Activated CD4-positive, alpha-beta T cell treated with anti-CD3 and anti-CD28 coated beads for 36 hours (primary cell): ENCODE measurements at regions not wholly inside any gene's neighbourhood (a gene's known extent, or its start where the extent isn't known, plus 50 kb on each side); places are given as distances from the start of the nearest gene placed in this dataset.

Experiments used
- ATAC-seq: fragments of 200-7000 bp; cut with Tn5 transposase; one replicate; pipeline ENCODE4 v1.10.0; 2021; ENCODE audit warnings: mild to moderate bottlenecking, moderate library complexity
- CTCF ChIA-PET: fragments of 350-600 bp; sonication (Branson Sonifier 250); formaldehyde crosslinking; loops from one replicate; lab custom pipeline; 2021; ENCODE audit warnings: antibody characterized with exemption; lab: Charles Lee
- POLR2A ChIA-PET: fragments of 350-600 bp; sonication (Branson Sonifier 250); formaldehyde crosslinking; loops from one replicate; lab custom pipeline; 2021; ENCODE audit warnings: antibody characterized with exemption, inconsistent platforms; lab: Charles Lee
- DNase-seq: peaks from one replicate; pipeline ENCODE4 v3.0.0-alpha.2; 2020
- H3K27ac Mint-ChIP-seq: one replicate; pipeline ENCODE4 v1.8.0; 2021; ENCODE audit warnings: mixed read lengths
- H3K27me3 Mint-ChIP-seq: one replicate; pipeline ENCODE4 v1.8.0; 2021; ENCODE audit warnings: mixed read lengths
- H3K36me3 Mint-ChIP-seq: one replicate; pipeline ENCODE4 v1.8.0; 2021; ENCODE audit warnings: low read depth, mixed read lengths
- H3K4me1 Mint-ChIP-seq: one replicate; pipeline ENCODE4 v1.8.0; 2021; ENCODE audit warnings: mixed read lengths
- H3K4me3 Mint-ChIP-seq: one replicate; pipeline ENCODE4 v1.8.0; 2021; ENCODE audit warnings: mild to moderate bottlenecking, moderate library complexity, mixed read lengths
- H3K9me3 Mint-ChIP-seq: one replicate; pipeline ENCODE4 v1.8.0; 2021; ENCODE audit warnings: low read depth, mixed read lengths
- intact Hi-C, 2 experiments: fragments of 100-400 bp; cut with DNase I in 1 of 2; cut with micrococcal nuclease in 1 of 2; formaldehyde crosslinking; loops; one replicate each; pipeline versions ENCODE4 v1.14.2 to v1.15.1; 2022 to 2024; cut with DNase I, micrococcal nuclease

- H3K4me3 Mint-ChIP-seq: no peak overlapping the region
- intact Hi-C loops: no loop called here
- H3K9me3 Mint-ChIP-seq: no peaks in the 10 kb centered on the region
- POLR2A ChIA-PET: no interaction called here
- no peaks in the 10 kb centered on the region for H3K4me1 Mint-ChIP-seq
- H3K36me3 Mint-ChIP-seq: no peaks in the 10 kb centered on the region
- H3K27me3 Mint-ChIP-seq: peaks cover 12% of the 10 kb centered on the region
- CTCF ChIA-PET: no interaction called here
- ATAC-seq: no peak
- no peak overlapping the region for H3K27ac Mint-ChIP-seq
- DNase-seq: no peak
These were observed 198.3 kb downstream of the CHIC2 start for GRCh38 chr4:53866055-53866454.

DNA sequence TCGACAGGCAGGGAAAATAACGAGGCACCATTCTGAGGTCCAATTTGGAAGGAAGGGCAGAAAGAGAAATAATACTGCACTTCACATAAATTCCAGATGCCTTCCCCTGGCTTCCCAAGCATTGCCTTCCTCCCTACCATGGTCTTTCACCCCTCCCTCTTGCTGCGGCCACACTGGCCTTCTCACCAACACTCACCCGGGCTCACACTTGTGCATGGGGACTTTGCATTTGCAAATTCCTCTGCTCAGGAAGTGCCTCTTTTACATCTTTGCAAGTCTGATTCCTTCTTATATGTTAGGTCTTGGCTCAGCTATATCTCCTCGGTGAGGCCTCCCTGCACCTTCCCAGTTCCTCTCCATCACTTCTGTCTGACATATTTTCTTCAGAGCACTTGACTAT lies 199.4 kb downstream of the CHIC2 start:
- peaks cover 11% of the 10 kb centered on the region for H3K27me3 Mint-ChIP-seq
- intact Hi-C loops: no loop called here
- no peaks in the 10 kb centered on the region for H3K9me3 Mint-ChIP-seq
- H3K27ac Mint-ChIP-seq: no peak overlapping the region
- no peaks in the 10 kb centered on the region for H3K4me1 Mint-ChIP-seq
- H3K4me3 Mint-ChIP-seq: no peak overlapping the region
- no peak for ATAC-seq
- H3K36me3 Mint-ChIP-seq: no peaks in the 10 kb centered on the region
- ChIA-PET POLR2A (no interaction called here), CTCF (no interaction called here)
- DNase-seq: no peak

DNA sequence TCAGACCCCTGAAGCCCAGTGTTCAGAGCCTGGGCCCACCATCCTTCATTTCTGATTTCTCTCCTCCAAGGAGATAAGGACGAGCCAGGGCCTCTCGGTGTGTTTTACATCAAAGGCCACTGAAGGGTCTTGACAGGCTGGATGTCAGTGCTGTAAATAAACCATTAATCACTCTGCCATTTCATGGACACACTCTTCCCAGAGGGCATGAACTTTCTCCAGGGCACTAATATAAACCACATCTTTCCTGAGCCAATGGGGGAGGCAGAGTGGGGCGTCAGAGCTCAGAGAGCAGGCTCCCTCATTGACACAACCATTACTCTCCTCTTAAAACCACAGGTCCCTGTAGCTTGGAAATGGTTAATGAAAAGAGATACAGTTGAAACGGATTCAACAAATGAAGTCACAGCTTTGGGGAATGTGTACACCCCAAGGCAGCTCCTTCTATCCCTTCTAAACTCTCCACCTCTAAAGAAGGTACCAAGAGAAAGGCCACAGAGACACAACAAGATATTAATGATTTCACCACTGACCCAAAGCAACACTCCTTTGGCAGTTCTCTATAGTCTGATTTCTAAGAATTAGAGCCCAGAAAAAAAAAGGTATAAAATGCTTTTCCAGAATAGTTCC lies 200.6 kb downstream of the CHIC2 start:
- DNase-seq (no peak), ATAC-seq (no peak)
- Mint-ChIP-seq H3K36me3 (no peaks in the 10 kb centered on the region), H3K4me1 (no peaks in the 10 kb centered on the region), H3K27ac (no peak overlapping the region), H3K4me3 (no peak overlapping the region), H3K9me3 (no peaks in the 10 kb centered on the region), H3K27me3 (peaks cover 10% of the 10 kb centered on the region)
- ChIA-PET CTCF (no interaction called here), POLR2A (no interaction called here)
- intact Hi-C loops: no loop called here

DNA sequence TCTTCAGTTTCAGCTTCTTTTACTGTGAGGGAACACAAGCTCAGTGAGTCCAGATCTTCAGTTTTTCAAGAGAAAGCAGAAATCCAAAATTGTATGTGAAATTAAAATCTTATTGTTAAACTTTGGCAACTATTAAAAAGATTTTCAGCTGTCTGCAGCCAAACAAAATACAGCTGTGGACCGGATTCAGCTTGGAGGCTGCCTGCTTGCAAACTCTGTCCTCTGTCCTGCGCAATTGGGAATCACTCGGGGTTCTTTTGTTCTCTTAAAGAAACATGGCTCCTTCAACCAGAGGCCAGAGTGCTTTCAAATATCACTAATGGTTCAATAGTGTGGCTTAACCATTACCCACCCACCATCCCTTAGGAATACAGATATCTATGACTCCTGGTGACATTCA lies 201.2 kb downstream of the CHIC2 start:
- no peak overlapping the region for H3K27ac Mint-ChIP-seq
- H3K9me3 Mint-ChIP-seq: no peaks in the 10 kb centered on the region
- H3K4me3 Mint-ChIP-seq: no peak overlapping the region
- ChIA-PET POLR2A (no interaction called here), CTCF (interaction anchor here (0.8 kb wide), 1 partner anchor 916 kb away, joined by 4 read pairs; no protein-coding TSS in a partner anchor)
- DNase-seq (no peak), ATAC-seq (no peak)
- no peaks in the 10 kb centered on the region for H3K36me3 Mint-ChIP-seq
- intact Hi-C loops: no loop called here
- H3K4me1 Mint-ChIP-seq: no peaks in the 10 kb centered on the region
- peaks cover 7% of the 10 kb centered on the region for H3K27me3 Mint-ChIP-seq

DNA sequence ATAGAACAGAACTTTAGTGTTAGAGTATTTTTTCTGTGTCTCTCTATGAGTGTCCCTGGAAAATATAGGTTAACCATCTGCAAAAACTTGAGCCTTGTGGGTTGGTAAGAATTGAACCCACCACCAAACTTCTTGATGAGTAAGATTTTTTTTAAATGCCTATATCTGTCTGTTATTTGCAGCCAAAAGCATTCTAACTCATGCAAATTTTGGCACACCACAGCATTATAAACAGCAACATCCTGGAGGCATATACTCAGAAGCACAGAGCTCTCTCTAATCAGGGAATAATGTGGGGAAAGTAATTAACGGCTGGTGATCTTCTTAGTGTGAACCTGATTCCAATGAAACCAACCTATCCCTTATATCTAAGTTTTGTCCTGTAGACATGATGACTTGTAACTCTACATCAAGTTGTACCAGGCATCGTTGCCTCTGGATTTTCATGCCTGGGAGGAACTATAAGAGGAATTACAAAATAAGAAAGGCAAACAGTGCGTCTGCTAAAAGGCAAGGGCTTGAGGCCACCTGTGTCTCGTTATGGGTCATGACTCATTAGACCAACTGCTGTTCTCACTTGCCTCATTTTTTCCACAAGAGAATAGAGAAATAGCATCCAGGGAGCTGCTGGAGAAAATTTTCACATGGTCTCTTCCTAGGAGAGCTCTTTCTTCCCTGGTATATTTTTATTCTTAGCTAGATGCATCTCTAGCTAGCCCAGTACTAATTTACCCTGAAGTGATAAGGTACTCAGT lies 202.4 kb downstream of the CHIC2 start:
- Mint-ChIP-seq H3K27ac (no peak overlapping the region), H3K9me3 (no peaks in the 10 kb centered on the region), H3K36me3 (no peaks in the 10 kb centered on the region), H3K4me1 (no peaks in the 10 kb centered on the region), H3K4me3 (no peak overlapping the region), H3K27me3 (peaks cover 6% of the 10 kb centered on the region)
- CTCF ChIA-PET: no interaction called here
- no peak for DNase-seq
- intact Hi-C loops: no loop called here
- POLR2A ChIA-PET: no interaction called here
- ATAC-seq: no peak

- ATAC-seq (no peak), DNase-seq (no peak)
- peaks cover 11% of the 10 kb centered on the region for H3K27me3 Mint-ChIP-seq
- no peaks in the 10 kb centered on the region for H3K36me3 Mint-ChIP-seq
- CTCF ChIA-PET: interaction anchor here (0.7 kb wide), 2 partner anchors 705 to 1275 kb away, joined by 3 read pairs; no protein-coding TSS in a partner anchor
- no peaks in the 10 kb centered on the region for H3K9me3 Mint-ChIP-seq
- POLR2A ChIA-PET: no interaction called here
- no peak overlapping the region for H3K27ac Mint-ChIP-seq
- H3K4me3 Mint-ChIP-seq: no peak overlapping the region
- no peaks in the 10 kb centered on the region for H3K4me1 Mint-ChIP-seq
- intact Hi-C loops: no loop called here
These were observed 205.1 kb downstream of the CHIC2 start for GRCh38 chr4:53859305-53859704.

DNA sequence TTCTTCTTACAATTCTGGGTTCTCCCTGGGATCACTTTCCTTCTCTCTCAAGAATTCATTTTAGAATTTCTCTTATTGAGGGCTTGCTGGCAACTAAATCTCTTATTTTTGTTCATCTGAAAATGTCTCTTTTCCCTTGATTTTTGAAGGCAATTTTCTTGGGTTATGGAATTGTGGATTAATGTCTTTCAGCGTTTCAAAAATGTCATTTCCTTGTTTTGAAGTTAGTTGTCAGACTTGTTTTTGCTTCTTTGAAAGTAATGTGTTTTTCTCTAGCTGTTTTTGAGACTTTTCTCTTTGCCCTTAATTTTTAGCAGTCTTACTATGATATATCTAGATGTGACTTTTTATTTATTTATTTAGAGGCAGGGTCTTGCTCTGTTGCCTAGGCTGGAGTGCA lies 205.7 kb downstream of the CHIC2 start:
- H3K27ac Mint-ChIP-seq: no peak overlapping the region
- H3K4me3 Mint-ChIP-seq: no peak overlapping the region
- H3K9me3 Mint-ChIP-seq: no peaks in the 10 kb centered on the region
- ChIA-PET CTCF (no interaction called here), POLR2A (no interaction called here)
- H3K4me1 Mint-ChIP-seq: no peaks in the 10 kb centered on the region
- ATAC-seq: no peak
- H3K27me3 Mint-ChIP-seq: peaks cover 11% of the 10 kb centered on the region
- no peak for DNase-seq
- no peaks in the 10 kb centered on the region for H3K36me3 Mint-ChIP-seq
- intact Hi-C loops: no loop called here

- Mint-ChIP-seq H3K27me3 (peaks cover 6% of the 10 kb centered on the region), H3K4me1 (no peaks in the 10 kb centered on the region), H3K9me3 (no peaks in the 10 kb centered on the region), H3K27ac (no peak overlapping the region), H3K36me3 (no peaks in the 10 kb centered on the region), H3K4me3 (no peak overlapping the region)
- DNase-seq (no peak), ATAC-seq (no peak)
- ChIA-PET POLR2A (no interaction called here), CTCF (interaction anchor here (0.6 to 1.2 kb wide), 2 partner anchors 10 to 163 kb away, joined by 3 read pairs; no protein-coding TSS in a partner anchor)
- intact Hi-C loops: no loop called here
These were observed 208.7 kb downstream of the CHIC2 start for GRCh38 chr4:53855581-53856250.

DNA sequence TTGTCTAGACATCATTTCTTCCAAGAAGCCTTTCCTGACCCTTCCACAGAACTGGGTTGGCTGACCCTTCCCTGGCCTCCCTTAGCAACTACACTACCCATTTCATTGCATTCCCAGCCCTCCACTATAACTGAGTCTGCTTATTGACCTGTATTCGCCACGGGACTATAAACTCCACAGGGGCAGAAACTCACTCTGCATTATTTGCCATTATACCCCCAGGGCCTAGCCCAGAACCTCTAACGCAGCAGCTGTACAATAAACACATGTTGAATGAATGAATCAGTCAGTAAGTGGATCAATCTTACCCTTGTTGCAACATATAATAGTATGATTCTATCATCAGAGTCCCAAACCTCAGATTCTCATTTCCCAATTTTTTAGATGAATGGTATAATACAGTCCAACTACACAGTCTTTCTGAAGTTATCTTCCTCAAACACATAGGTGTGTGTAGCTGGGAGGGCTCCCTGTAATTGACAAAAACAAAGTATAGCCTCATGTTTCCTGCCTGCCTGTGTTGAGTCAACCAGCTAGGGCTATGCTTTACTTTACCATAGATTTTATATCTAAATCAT lies 209.3 kb downstream of the CHIC2 start:
- no peaks in the 10 kb centered on the region for H3K36me3 Mint-ChIP-seq
- ChIA-PET POLR2A (no interaction called here), CTCF (interaction anchor here (0.6 to 1.2 kb wide), 2 partner anchors 9 to 167 kb away, joined by 3 read pairs; no protein-coding TSS in a partner anchor)
- intact Hi-C loops: no loop called here
- no peaks in the 10 kb centered on the region for H3K9me3 Mint-ChIP-seq
- no peaks in the 10 kb centered on the region for H3K4me1 Mint-ChIP-seq
- H3K27ac Mint-ChIP-seq: no peak overlapping the region
- H3K4me3 Mint-ChIP-seq: no peak overlapping the region
- DNase-seq: no peak
- peaks cover 6% of the 10 kb centered on the region for H3K27me3 Mint-ChIP-seq
- ATAC-seq: no peak

- Mint-ChIP-seq H3K27me3 (peaks cover 6% of the 10 kb centered on the region), H3K27ac (no peak overlapping the region), H3K9me3 (no peaks in the 10 kb centered on the region), H3K36me3 (no peaks in the 10 kb centered on the region), H3K4me3 (no peak overlapping the region), H3K4me1 (no peaks in the 10 kb centered on the region)
- ChIA-PET POLR2A (no interaction called here), CTCF (no interaction called here)
- intact Hi-C loops: no loop called here
- ATAC-seq (no peak), DNase-seq (no peak)
These were observed 212.1 kb downstream of the CHIC2 start for GRCh38 chr4:53852343-53852742.

DNA sequence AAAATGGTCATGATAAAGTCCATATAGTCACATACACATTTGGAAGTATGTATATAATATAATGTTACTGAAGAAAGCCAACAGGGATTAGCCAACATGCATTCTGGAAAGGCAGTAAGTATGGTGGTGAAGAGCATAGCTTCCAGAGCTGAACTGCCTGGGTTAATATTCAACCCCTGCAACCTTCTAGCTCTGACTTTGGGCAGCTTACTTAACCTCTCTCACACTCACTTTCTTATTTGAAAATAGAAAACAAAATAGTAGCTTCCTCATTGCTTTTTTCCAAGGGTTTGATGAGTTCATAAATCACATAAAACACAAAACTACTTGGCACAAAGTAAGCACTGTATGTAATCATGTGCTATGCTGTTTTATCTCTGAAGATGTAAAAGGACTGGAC lies 216.4 kb downstream of the CHIC2 start:
- ATAC-seq: no peak
- DNase-seq: no peak
- H3K36me3 Mint-ChIP-seq: no peaks in the 10 kb centered on the region

More for the DNA sequence above, 216.4 kb downstream of the CHIC2 start:
- CTCF ChIA-PET: no interaction called here
- H3K27me3 Mint-ChIP-seq: no peaks in the 10 kb centered on the region
- H3K27ac Mint-ChIP-seq: no peak overlapping the region
- no peak overlapping the region for H3K4me3 Mint-ChIP-seq
- POLR2A ChIA-PET: no interaction called here
- no peaks in the 10 kb centered on the region for H3K9me3 Mint-ChIP-seq
- no peaks in the 10 kb centered on the region for H3K4me1 Mint-ChIP-seq
- intact Hi-C loops: no loop called here
